Subcutaneous abdominal adipose tissue (tissue), 5 donors: ENCODE measurements at regions not wholly inside any gene's neighbourhood (a gene's known extent, or its start where the extent isn't known, plus 50 kb on each side); places are given as distances from the start of the nearest gene placed in this dataset.

Experiments used
- H3K27ac ChIP-seq: one replicate; pipeline ENCODE4 v1.7.0; 2013; ENCODE audit warnings: low read depth, mild to moderate bottlenecking, inconsistent platforms, low read length, moderate library complexity
- H3K27me3 ChIP-seq, 5 donors: one replicate each; pipeline ENCODE4 v1.7.0; 2013; ENCODE audit warnings: low read length in 5 of 5, inconsistent platforms in 1 of 5; ENCODE audit not compliant: control insufficient read depth in 5 of 5, insufficient read depth in 4 of 5
- H3K36me3 ChIP-seq, 5 donors: one replicate each; pipeline ENCODE4 v1.7.0; 2013; ENCODE audit warnings: low read length in 5 of 5; ENCODE audit not compliant: control insufficient read depth in 5 of 5, insufficient read depth in 5 of 5
- H3K4me1 ChIP-seq, 5 donors: one replicate each; pipeline ENCODE4 v1.7.0; 2013; ENCODE audit warnings: low read length in 5 of 5, mild to moderate bottlenecking in 3 of 5, moderate library complexity in 1 of 5; ENCODE audit not compliant: control insufficient read depth in 5 of 5, insufficient read depth in 5 of 5
- H3K4me3 ChIP-seq, 5 donors: one replicate each; pipeline ENCODE4 v1.7.0; 2013; ENCODE audit warnings: low read length in 5 of 5, low read depth in 1 of 5
- H3K9ac ChIP-seq, 5 donors: one replicate each; pipeline ENCODE4 v1.7.0; 2013; ENCODE audit warnings: low read length in 5 of 5, mild to moderate bottlenecking in 4 of 5, moderate library complexity in 3 of 5
- H3K9me3 ChIP-seq, 5 donors: one replicate each; pipeline ENCODE4 v1.7.0; 2013; ENCODE audit warnings: low read length in 5 of 5; ENCODE audit not compliant: control insufficient read depth in 5 of 5
- donor health status: healthy.
- donor health status: healthy.
- donor health status: healthy.
- donor health status: healthy.
- donor health status: healthy.

DNA sequence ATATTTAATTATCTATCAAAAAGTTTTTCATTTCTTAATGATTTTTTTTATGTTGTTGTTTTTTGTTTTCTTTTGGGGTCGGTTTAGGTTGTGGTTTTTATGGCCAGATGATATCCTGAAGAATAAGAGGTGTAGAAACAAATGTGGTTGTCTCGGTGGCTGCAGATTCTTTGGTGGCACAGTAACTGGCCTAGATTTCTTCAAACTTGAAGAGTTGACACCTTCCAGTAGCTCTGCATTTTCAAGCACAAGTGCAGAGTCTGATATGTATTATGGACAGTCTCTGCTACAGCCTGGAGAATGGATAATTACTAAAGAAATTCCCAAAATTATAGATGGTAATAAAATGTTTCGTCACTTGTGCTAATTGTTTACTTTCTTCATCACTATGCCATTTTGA is 82.6 kb downstream of the BLTP1 start:
- H3K4me1 ChIP-seq: no peaks in the 10 kb centered on the region
- H3K27ac ChIP-seq: no peak overlapping the region
- H3K9me3 ChIP-seq: no peaks in the 10 kb centered on the region
- no peak overlapping the region for H3K9ac ChIP-seq
- no peaks in the 10 kb centered on the region for H3K27me3 ChIP-seq
- no peak overlapping the region for H3K4me3 ChIP-seq
- peaks cover 21 to 48% (median 30%) of the 10 kb centered on the region in 5 donors for H3K36me3 ChIP-seq

DNA sequence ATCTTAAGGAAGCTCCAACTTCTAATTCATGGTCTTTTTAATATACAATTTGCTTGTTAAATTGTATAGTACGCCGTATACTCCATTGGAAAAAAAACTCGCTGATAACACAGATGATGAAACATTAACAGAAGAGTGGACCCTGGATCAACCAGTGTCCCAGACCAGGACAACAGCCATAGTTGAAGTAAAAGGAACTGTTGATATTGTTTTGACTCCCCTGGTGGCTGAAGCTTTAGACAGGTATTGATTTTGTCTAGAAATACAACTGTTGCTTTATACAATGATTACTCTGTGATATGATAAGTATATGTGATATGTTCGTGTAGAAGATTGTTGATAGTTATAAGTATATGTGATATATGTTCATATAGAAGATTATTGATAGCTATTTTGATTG is 91.7 kb downstream of the BLTP1 start:
- Histone ChIP-seq H3K4me3 (no peak overlapping the region), H3K9ac (no peak overlapping the region), H3K27me3 (no peaks in the 10 kb centered on the region), H3K27ac (no peak overlapping the region), H3K4me1 (no peaks in the 10 kb centered on the region), H3K9me3 (no peaks in the 10 kb centered on the region), H3K36me3 (peaks cover 27 to 55% (median 53%) of the 10 kb centered on the region in 5 donors)

DNA sequence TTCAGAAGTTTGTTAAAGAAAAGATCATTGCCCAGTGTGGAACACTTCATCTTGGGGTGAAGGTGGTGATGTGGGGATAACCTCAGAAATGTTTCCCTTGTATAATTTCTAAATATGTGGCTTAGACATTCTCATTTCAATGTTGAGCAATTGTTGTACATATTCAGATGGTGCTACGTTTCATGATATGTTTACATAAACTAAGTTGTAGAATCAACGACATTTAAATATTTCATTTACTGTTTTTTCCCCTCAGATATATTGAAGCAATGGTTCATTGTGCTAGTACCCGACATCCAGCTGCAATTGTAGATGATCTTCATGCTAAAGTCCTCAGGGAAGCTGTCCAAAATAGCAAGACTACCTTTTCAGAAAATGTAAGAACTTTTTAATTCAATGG is 92.6 kb downstream of the BLTP1 start:
- Histone ChIP-seq H3K4me1 (no peaks in the 10 kb centered on the region), H3K36me3 (peaks cover 28 to 55% (median 50%) of the 10 kb centered on the region in 5 donors), H3K27me3 (no peaks in the 10 kb centered on the region), H3K9ac (no peak overlapping the region), H3K9me3 (no peaks in the 10 kb centered on the region), H3K27ac (no peak overlapping the region), H3K4me3 (no peak overlapping the region)

DNA sequence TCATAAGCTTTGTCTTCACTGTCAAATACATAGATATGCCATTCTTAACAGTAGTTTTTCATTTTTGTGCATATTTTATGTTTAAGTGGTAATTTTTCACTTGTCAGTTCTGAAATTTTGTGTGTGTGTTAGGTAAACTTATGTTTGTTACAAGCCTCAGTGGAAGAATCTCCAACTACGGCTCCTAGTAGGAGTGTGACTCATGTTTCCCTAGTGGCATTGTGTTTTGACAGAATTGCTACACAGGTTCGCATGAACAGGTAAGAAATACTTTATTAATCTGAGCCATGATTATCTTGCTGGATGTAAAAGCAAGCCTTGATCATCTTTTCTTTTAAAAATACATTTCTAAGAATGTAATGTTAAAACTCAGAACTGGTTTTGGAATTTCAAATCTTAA is 94.4 kb downstream of the BLTP1 start:
- Histone ChIP-seq H3K27me3 (no peaks in the 10 kb centered on the region), H3K9ac (no peak overlapping the region), H3K4me3 (no peak overlapping the region), H3K9me3 (no peaks in the 10 kb centered on the region), H3K27ac (no peak overlapping the region), H3K4me1 (no peaks in the 10 kb centered on the region), H3K36me3 (peaks cover 33 to 61% (median 60%) of the 10 kb centered on the region in 5 donors)

DNA sequence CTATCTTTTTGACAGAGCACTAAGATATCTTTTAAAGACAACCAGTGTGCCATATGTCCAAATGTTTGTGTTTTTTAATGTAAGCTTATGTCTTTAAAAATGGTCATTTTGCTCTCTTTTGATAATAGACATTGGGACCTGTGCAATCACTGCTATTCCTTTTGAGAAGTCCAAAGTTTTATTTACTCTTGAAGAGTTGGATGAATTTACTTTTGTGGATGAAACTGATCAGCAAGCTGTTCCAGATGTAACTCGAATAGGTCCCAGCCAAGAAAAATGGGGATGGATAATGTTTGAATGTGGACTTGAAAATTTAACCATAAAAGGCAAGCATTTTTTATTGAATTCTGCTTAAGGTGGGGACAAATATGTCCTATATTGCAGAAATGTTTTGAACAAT is 97.2 kb downstream of the BLTP1 start:
- no peak overlapping the region for H3K27ac ChIP-seq
- no peaks in the 10 kb centered on the region for H3K27me3 ChIP-seq
- peaks cover 52 to 77% (median 72%) of the 10 kb centered on the region in 5 donors for H3K36me3 ChIP-seq

DNA sequence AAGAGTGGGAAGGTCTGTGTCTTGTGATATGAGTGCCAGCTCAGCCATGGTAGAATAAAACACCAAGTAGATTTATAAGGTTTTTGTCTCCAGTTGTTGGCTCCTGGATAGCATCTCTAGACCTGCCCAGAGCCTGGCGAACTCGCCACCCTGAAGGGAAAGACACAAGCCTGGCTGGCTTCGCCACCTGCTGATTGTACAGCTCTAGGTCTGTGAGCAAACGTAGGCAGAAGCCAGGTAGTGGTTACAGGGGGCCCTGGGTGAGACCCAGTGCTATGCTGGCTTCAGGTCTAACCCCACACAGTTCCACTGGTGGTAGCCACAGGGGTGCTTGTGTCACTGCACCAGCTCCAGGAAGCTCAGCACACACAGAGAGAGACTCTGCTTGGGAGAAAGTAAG is 100.5 kb downstream of the BLTP1 start:
- no peaks in the 10 kb centered on the region for H3K9me3 ChIP-seq

More for the DNA sequence above, 97.2 kb downstream of the BLTP1 start:
- H3K4me1 ChIP-seq: no peaks in the 10 kb centered on the region
- no peaks in the 10 kb centered on the region for H3K9me3 ChIP-seq
- H3K9ac ChIP-seq: no peak overlapping the region
- no peak overlapping the region for H3K4me3 ChIP-seq

DNA sequence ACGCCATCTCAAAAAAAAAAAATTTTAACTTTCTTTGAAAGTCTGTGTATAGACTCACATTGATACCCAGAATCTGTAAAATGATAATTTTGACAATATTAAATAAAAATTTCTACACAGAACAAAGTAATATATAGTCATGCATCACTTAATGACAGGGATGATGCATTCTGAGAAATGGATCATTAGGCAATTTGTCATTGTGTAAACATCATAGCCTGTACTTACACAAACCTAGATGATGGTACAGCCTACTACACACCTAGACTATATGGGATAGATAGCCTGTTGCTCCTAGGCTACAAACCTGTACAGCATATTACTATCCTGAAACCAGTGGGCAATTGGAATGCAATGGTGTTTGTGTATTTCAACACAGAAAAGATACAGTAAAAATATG is 107.7 kb downstream of the BLTP1 start:
- Histone ChIP-seq H3K9me3 (no peaks in the 10 kb centered on the region), H3K27ac (no peak overlapping the region), H3K9ac (no peak overlapping the region), H3K4me3 (no peak overlapping the region), H3K27me3 (no peaks in the 10 kb centered on the region), H3K36me3 (peaks cover 56 to 83% (median 74%) of the 10 kb centered on the region in 5 donors), H3K4me1 (peaks cover 0 to 3% (median 0%) of the 10 kb centered on the region in 5 donors)

More for the DNA sequence above, 100.5 kb downstream of the BLTP1 start:
- H3K9ac ChIP-seq: no peak overlapping the region
- H3K27me3 ChIP-seq: no peaks in the 10 kb centered on the region
- peaks cover 0 to 3% (median 0%) of the 10 kb centered on the region in 5 donors for H3K4me1 ChIP-seq
- H3K36me3 ChIP-seq: peaks cover 64 to 86% (median 70%) of the 10 kb centered on the region in 5 donors
- no peak overlapping the region for H3K27ac ChIP-seq
- no peak overlapping the region for H3K4me3 ChIP-seq

DNA sequence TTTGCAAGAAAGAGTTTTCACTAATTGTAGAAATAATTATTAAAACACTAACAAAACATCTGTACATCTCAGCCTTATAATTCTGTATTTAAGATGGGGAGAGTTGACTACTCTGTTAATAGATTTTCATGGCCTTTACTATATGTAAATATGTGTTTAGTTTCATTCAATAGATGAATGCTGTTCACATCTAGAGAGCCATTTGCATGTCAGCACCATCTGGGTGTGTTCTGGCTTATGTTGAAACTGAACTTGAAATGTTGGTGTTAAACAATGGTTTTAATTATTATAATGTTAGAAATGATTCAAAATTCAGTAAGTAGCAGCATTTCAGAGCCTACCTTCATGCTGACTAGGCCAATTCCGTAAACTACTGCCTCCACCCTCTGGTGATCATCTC is 102.5 kb upstream of the ADAD1 start:
- Histone ChIP-seq H3K27ac (no peak overlapping the region), H3K9me3 (no peaks in the 10 kb centered on the region), H3K4me3 (no peak overlapping the region), H3K9ac (no peak overlapping the region), H3K4me1 (no peaks in the 10 kb centered on the region), H3K36me3 (peaks cover 23 to 47% (median 34%) of the 10 kb centered on the region in 5 donors), H3K27me3 (no peaks in the 10 kb centered on the region)

DNA sequence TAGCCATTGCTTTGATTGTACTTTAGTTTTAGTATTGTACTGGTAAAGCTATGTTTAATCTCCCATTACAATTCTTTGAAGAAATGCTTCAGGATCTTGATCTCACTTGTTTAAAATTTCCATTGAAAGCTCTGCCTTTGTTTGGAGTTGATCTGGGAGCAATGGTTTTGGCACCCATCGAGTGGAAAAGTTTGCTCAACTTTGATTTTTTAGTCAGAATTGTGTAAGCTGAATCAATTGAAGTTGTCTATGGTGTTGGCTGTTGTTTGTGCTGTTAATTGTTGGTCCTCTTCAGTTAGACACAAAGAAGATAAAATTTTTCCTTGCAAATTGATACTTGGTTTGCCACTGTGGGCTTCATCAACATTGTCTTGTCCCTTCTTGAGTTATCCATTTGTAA is 99.8 kb upstream of the ADAD1 start:
- Histone ChIP-seq H3K36me3 (peaks cover 26 to 40% (median 29%) of the 10 kb centered on the region in 5 donors), H3K27ac (no peak overlapping the region)

DNA sequence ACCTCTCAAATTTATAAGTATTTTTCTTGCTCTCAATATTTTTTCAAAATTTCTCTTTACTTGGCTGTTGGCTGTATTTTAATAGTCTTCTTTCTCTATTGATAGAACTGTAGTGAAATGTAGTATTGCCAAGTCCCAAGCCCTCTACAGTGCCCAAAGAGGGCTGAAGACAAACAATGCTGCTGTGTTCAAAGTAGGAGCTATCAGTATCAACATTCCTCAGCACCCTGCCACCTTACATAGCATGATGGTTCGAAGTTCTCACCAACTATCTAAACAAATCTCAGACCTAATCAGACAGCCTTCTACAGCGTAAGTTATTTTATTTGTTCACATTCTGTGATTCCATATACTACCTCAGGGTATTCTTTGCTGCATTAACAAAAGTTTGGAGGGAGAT is 99.1 kb upstream of the ADAD1 start:
- Histone ChIP-seq H3K27me3 (no peaks in the 10 kb centered on the region), H3K36me3 (peaks cover 27 to 43% (median 32%) of the 10 kb centered on the region in 5 donors), H3K27ac (no peak overlapping the region), H3K9me3 (no peaks in the 10 kb centered on the region), H3K4me3 (no peak overlapping the region), H3K9ac (no peak overlapping the region), H3K4me1 (no peaks in the 10 kb centered on the region)

More for the DNA sequence above, 99.8 kb upstream of the ADAD1 start:
- H3K27me3 ChIP-seq: no peaks in the 10 kb centered on the region
- H3K4me1 ChIP-seq: no peaks in the 10 kb centered on the region
- H3K4me3 ChIP-seq: no peak overlapping the region
- no peak overlapping the region for H3K9ac ChIP-seq
- no peaks in the 10 kb centered on the region for H3K9me3 ChIP-seq

DNA sequence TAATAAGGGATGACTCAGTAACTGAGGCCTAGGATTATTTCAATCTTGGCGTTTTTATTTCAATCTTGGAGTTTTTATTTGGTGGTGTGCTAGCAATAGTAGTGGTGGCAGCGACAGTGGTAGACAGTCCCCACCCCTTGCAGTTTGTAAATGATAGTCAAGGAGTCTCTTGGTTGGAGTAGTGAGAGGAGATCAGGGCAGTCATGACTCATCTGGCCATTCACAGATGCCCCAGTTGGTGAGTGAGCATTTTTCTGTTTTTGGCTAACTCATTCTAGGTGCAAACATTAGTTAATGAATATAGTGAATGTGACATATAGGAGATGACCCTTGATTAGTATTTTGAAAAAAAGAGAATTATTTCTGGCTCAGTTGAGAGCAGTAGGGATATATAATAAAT is 93.5 kb upstream of the ADAD1 start:
- Histone ChIP-seq H3K4me1 (no peaks in the 10 kb centered on the region), H3K36me3 (peaks cover 23 to 53% (median 44%) of the 10 kb centered on the region in 5 donors), H3K9me3 (no peaks in the 10 kb centered on the region), H3K27ac (no peak overlapping the region), H3K27me3 (no peaks in the 10 kb centered on the region), H3K9ac (no peak overlapping the region), H3K4me3 (no peak overlapping the region)
